H1 (cell line): ENCODE measurements at regions not wholly inside any gene's neighbourhood (a gene's known extent, or its start where the extent isn't known, plus 50 kb on each side); places are given as distances from the start of the nearest gene placed in this dataset.

Experiments
- CTCF ChIA-PET: fragments of 300-600 bp; sonication (Branson Sonifier 250); formaldehyde crosslinking; loops from one replicate; lab custom pipeline; 2021; ENCODE audit not compliant: partially characterized antibody; lab: Charles Lee
- POLR2A ChIA-PET: fragments of 300-600 bp; sonication (Branson Sonifier 250); formaldehyde crosslinking; loops from one replicate; lab custom pipeline; 2021; ENCODE audit warnings: inconsistent platforms; ENCODE audit not compliant: partially characterized antibody; lab: Charles Lee
- DNase-seq, 2 experiments: peaks; one replicate each; pipeline versions ENCODE4 v3.0.0 to v3.0.0-alpha.2; 2010 to 2022; ENCODE audit warnings: low spot score in 2 of 2, low read depth in 1 of 2, mixed read lengths in 1 of 2
- FAIRE-seq: peaks from 2 replicates; lab custom pipeline; 2011; peaks lifted over from hg19 to GRCh38; lab: Jason Lieb, UNC
- H2AFZ ChIP-seq: 2 replicates; pipeline ENCODE4 v1.8.1; 2012; ENCODE audit warnings: low read length, inconsistent platforms
- H2AK5ac ChIP-seq: 2 replicates; pipeline ENCODE4 v1.6.1; 2013; ENCODE audit warnings: low read depth, low read length
- H2BK120ac ChIP-seq: replicated peaks from 2 replicates; pipeline ENCODE3; 2013; ENCODE audit warnings: low read depth, low read length, inconsistent platforms
- H2BK12ac ChIP-seq: 2 replicates; pipeline ENCODE4 v1.6.1; 2013; ENCODE audit warnings: low read depth, low read length
- H2BK15ac ChIP-seq: 2 replicates; pipeline ENCODE4 v1.6.1; 2013; ENCODE audit warnings: low read length
- H2BK20ac ChIP-seq: 2 replicates; pipeline ENCODE4 v1.6.1; 2013; ENCODE audit warnings: low read length
- H2BK5ac ChIP-seq: 2 replicates; pipeline ENCODE4 v1.6.1; 2013; ENCODE audit warnings: low read depth, low read length
- H3K14ac ChIP-seq: 2 replicates; pipeline ENCODE4 v1.6.1; 2013; ENCODE audit warnings: inconsistent platforms; ENCODE audit not compliant: insufficient read length
- H3K18ac ChIP-seq: 2 replicates; pipeline ENCODE4 v1.6.1; 2013; ENCODE audit warnings: low read length; ENCODE audit errors: extremely low read depth
- H3K23ac ChIP-seq: 2 replicates; pipeline ENCODE4 v1.6.1; 2013; ENCODE audit warnings: inconsistent platforms; ENCODE audit not compliant: insufficient read length
- H3K23me2 ChIP-seq: 2 replicates; pipeline ENCODE4 v1.6.1; 2013; ENCODE audit warnings: low read depth, low read length
- H3K27ac ChIP-seq: 2 replicates; pipeline ENCODE4 v1.6.1; 2011; ENCODE audit warnings: low read depth, low read length, inconsistent platforms
- H3K27me3 ChIP-seq, 4 experiments: replicated peaks in 1 of 4; 1 replicate in 1 of 4; 2 replicates in 3 of 4; pipeline versions ENCODE4 v1.6.1 to v1.8.1; 2011 to 2013; ENCODE audit warnings: low read length in 3 of 4, mild to moderate bottlenecking in 3 of 4, inconsistent platforms in 2 of 4, mixed read lengths in 2 of 4, moderate library complexity in 1 of 4; ENCODE audit not compliant: control insufficient read depth in 3 of 4, insufficient read depth in 3 of 4; ENCODE audit errors: extremely low read depth in 1 of 4
- H3K36me3 ChIP-seq, 4 experiments: 2 replicates each; pipeline versions ENCODE4 v1.6.1 to v1.8.1; 2011 to 2013; ENCODE audit warnings: mild to moderate bottlenecking in 4 of 4, low read length in 3 of 4, moderate library complexity in 2 of 4, control low read depth in 1 of 4, inconsistent platforms in 1 of 4; ENCODE audit not compliant: insufficient read depth in 4 of 4, control insufficient read depth in 2 of 4
- H3K4ac ChIP-seq: replicated peaks from 2 replicates; pipeline ENCODE3; 2013; ENCODE audit warnings: low read length, low read depth, mixed read lengths, inconsistent platforms; ENCODE audit not compliant: insufficient read length
- H3K4me1 ChIP-seq, 4 experiments: replicated peaks in 1 of 4; 1 replicate in 1 of 4; 2 replicates in 3 of 4; pipeline versions ENCODE4 v1.6.1 to v1.8.1; 2011 to 2013; ENCODE audit warnings: low read length in 3 of 4, inconsistent platforms in 2 of 4, mixed read lengths in 1 of 4; ENCODE audit not compliant: insufficient read depth in 4 of 4, control insufficient read depth in 3 of 4
- H3K4me2 ChIP-seq, 2 experiments: 2 replicates each; pipeline versions ENCODE4 v1.6.1 to v1.8.1; 2011 to 2013; ENCODE audit warnings: low read depth in 2 of 2, low read length in 2 of 2, control low read depth in 1 of 2, inconsistent platforms in 1 of 2, mild to moderate bottlenecking in 1 of 2; ENCODE audit not compliant: insufficient read depth in 1 of 2
- H3K4me3 ChIP-seq, 4 experiments: fragments of 200-600, 300-600 bp in 1 of 4; sonication (generic), shearing (Covaris generic), sonication (Bioruptor Twin) in 1 of 4; 2 replicates each; pipeline versions ENCODE4 v1.5.1 to v1.8.1; 2011 to 2016; ENCODE audit warnings: low read length in 4 of 4, low read depth in 3 of 4, control low read depth in 2 of 4, inconsistent platforms in 2 of 4, mild to moderate bottlenecking in 2 of 4, mixed read lengths in 1 of 4, moderate library complexity in 1 of 4; ENCODE audit not compliant: insufficient read depth in 2 of 4; ENCODE audit errors: extremely low read depth in 1 of 4
- H3K56ac ChIP-seq: replicated peaks from 2 replicates; pipeline ENCODE3; 2013; ENCODE audit warnings: low read depth, mild to moderate bottlenecking, mixed read lengths, low read length, inconsistent platforms; ENCODE audit not compliant: insufficient read length
- H3K79me1 ChIP-seq: 2 replicates; pipeline ENCODE4 v1.6.1; 2013; ENCODE audit warnings: low read depth, low read length, control low read depth
- H3K79me2 ChIP-seq, 2 experiments: 2 replicates each; pipeline versions ENCODE4 v1.6.1 to v1.8.1; 2012 to 2013; ENCODE audit warnings: low read length in 2 of 2, mild to moderate bottlenecking in 2 of 2, inconsistent platforms in 1 of 2; ENCODE audit not compliant: insufficient read depth in 2 of 2, control insufficient read depth in 1 of 2
- H3K9ac ChIP-seq, 4 experiments: replicated peaks in 1 of 4; 1 replicate in 1 of 4; 2 replicates in 3 of 4; pipeline versions ENCODE4 v1.6.1 to v1.8.1; 2011 to 2013; ENCODE audit warnings: low read depth in 3 of 4, low read length in 3 of 4, control low read depth in 2 of 4, mild to moderate bottlenecking in 2 of 4, moderate library complexity in 2 of 4, inconsistent platforms in 1 of 4; ENCODE audit errors: extremely low read depth in 1 of 4
- H3K9me3 ChIP-seq, 2 experiments: 2 replicates each; pipeline versions ENCODE4 v1.6.1 to v1.8.1; 2012 to 2013; ENCODE audit warnings: mild to moderate bottlenecking in 2 of 2, moderate library complexity in 2 of 2, control low read depth in 1 of 2, inconsistent platforms in 1 of 2, low read depth in 1 of 2, low read length in 1 of 2, mixed read lengths in 1 of 2; ENCODE audit not compliant: insufficient read depth in 2 of 2
- H4K20me1 ChIP-seq, 2 experiments: replicated peaks in 1 of 2; 2 replicates each; pipeline versions ENCODE3 to v1.8.1; 2011 to 2013; ENCODE audit warnings: inconsistent platforms in 2 of 2, low read length in 2 of 2, mild to moderate bottlenecking in 1 of 2; ENCODE audit not compliant: insufficient read depth in 2 of 2, control insufficient read depth in 1 of 2
- H4K5ac ChIP-seq: 2 replicates; pipeline ENCODE4 v1.6.1; 2013; ENCODE audit warnings: low read length, low read depth, mixed read lengths, inconsistent platforms; ENCODE audit not compliant: insufficient read length
- H4K8ac ChIP-seq: 2 replicates; pipeline ENCODE4 v1.8.0; 2013; ENCODE audit warnings: mild to moderate bottlenecking, moderate library complexity, low read length, inconsistent platforms; ENCODE audit not compliant: insufficient read depth; ENCODE audit errors: extremely low read depth
- H4K91ac ChIP-seq: replicated peaks from 2 replicates; pipeline ENCODE3; 2013; ENCODE audit warnings: low read length, mixed read lengths, inconsistent platforms; ENCODE audit not compliant: insufficient read length
- CEBPB ChIP-seq: IDR thresholded peaks from 2 replicates; pipeline ENCODE4 v1.6.1; 2012; ENCODE audit warnings: low read depth, low read length
- CHD1 ChIP-seq: IDR thresholded peaks from 2 replicates; pipeline ENCODE4 v1.6.1; 2012; ENCODE audit warnings: low read depth, low read length, improper control_type of control experiment
- CREB1 ChIP-seq: IDR thresholded peaks from 2 replicates; pipeline ENCODE4 v1.6.1; 2012; ENCODE audit warnings: inconsistent platforms
- CTBP2 ChIP-seq: IDR thresholded peaks from 2 replicates; pipeline ENCODE4 v1.7.0; 2011; ENCODE audit warnings: borderline replicate concordance, mild to moderate bottlenecking, moderate library complexity, mixed read lengths, low read length; ENCODE audit not compliant: insufficient read depth, insufficient read length
- FOSL1 ChIP-seq: IDR thresholded peaks from 2 replicates; pipeline ENCODE4 v1.6.1; 2011; ENCODE audit warnings: mild to moderate bottlenecking, low read depth, low read length, moderate library complexity; ENCODE audit not compliant: insufficient read depth
- GABPA ChIP-seq: IDR thresholded peaks from 2 replicates; pipeline ENCODE4 v1.6.1; 2011; ENCODE audit warnings: mild to moderate bottlenecking, low read length, moderate library complexity, borderline replicate concordance; ENCODE audit not compliant: insufficient read depth
- NRF1 ChIP-seq: IDR thresholded peaks from 2 replicates; pipeline ENCODE4 v1.6.1; 2011; ENCODE audit warnings: mild to moderate bottlenecking, low read depth, low read length, improper control_type of control experiment
- POLR2A ChIP-seq, 2 experiments: IDR thresholded peaks; 1 replicate in 1 of 2; 2 replicates in 1 of 2; pipeline ENCODE4 v1.6.1; 2011; ENCODE audit warnings: low read depth in 2 of 2, low read length in 2 of 2, mild to moderate bottlenecking in 2 of 2; ENCODE audit errors: control extremely low read depth in 1 of 2
- SP1 ChIP-seq: IDR thresholded peaks from 2 replicates; pipeline ENCODE4 v1.6.1; 2011; ENCODE audit warnings: low read depth, low read length
- TAF7 ChIP-seq: optimal IDR thresholded peaks from 2 replicates; pipeline ENCODE3; 2011; ENCODE audit warnings: low read depth, mild to moderate bottlenecking, inconsistent platforms, low read length, moderate library complexity, borderline replicate concordance
- TBP ChIP-seq: IDR thresholded peaks from 2 replicates; pipeline ENCODE4 v1.6.1; 2011; ENCODE audit warnings: low read depth, low read length, improper control_type of control experiment
- TCF12 ChIP-seq: IDR thresholded peaks from 2 replicates; pipeline ENCODE4 v1.6.1; 2011; ENCODE audit warnings: low read depth, mild to moderate bottlenecking, low read length
- YY1 ChIP-seq: IDR thresholded peaks from 2 replicates; pipeline ENCODE4 v1.6.1; 2011; ENCODE audit warnings: low read depth, mild to moderate bottlenecking, low read length
- WGBS, 2 experiments: shearing (Covaris generic) in 1 of 2; methylation state at CpG; one replicate each; pipeline versions ENCODE4 v1.1.6 to v1.1.7; 2013 to 2015; ENCODE audit warnings: low lambda C conversion rate in 2 of 2, mixed read lengths in 2 of 2, inconsistent platforms in 1 of 2, low coverage in 1 of 2, missing lambda C conversion rate in 1 of 2; ENCODE audit not compliant: insufficient replicate concordance in 2 of 2, insufficient coverage in 1 of 2, insufficient read length in 1 of 2; ENCODE audit errors: extremely low coverage in 1 of 2, missing lambda C conversion rate in 1 of 2; 5-methylcytosine and 5-hydroxymethylcytosine counted together

- POLR2A ChIA-PET: no interaction called here
- H3K79me2 ChIP-seq: no peaks in the 10 kb centered on the region
- H3K9ac ChIP-seq: no peak overlapping the region
- WGBS, 2 experiments: 96% methylated on average over 4 of the region's 4 CpGs; no CpG with 5 or more reads in 1 of the 2 experiments
- H3K9me3 ChIP-seq: no peaks in the 10 kb centered on the region
- no peak for DNase-seq
- H4K8ac ChIP-seq: no peak overlapping the region
- H2AFZ ChIP-seq: no peak overlapping the region; the same call in 1 of the 2 replicates
- H3K4me1 ChIP-seq: no peaks in the 10 kb centered on the region
- H2BK5ac ChIP-seq: no peak overlapping the region
- H2BK120ac ChIP-seq: no peak overlapping the region
- H3K56ac ChIP-seq: no peak overlapping the region
- H3K4ac ChIP-seq: no peak overlapping the region
- no peak overlapping the region for H4K5ac ChIP-seq
- H3K36me3 ChIP-seq: no peaks in the 10 kb centered on the region
- TF ChIP-seq TBP (no peak), CEBPB (no peak), NRF1 (no peak), CTBP2 (no peak), GABPA (no peak), SP1 (no peak), CREB1 (no peak), FOSL1 (no peak), CHD1 (no peak), POLR2A (IDR thresholded peaks at IDR 0.05; ENCODE audit: control extremely low read depth in 1 of 2, low read depth in 2 of 2, low read length in 2 of 2) (no peak), YY1 (no peak), TCF12 (no peak), TAF7 (no peak)
- TF ChIP-seq, all 59 proteins: peak for 0
- Histone ChIP-seq H3K23me2 (no peaks in the 10 kb centered on the region), H3K14ac (no peak overlapping the region), H3K4me3 (no peak overlapping the region), H4K91ac (no peak overlapping the region), H4K20me1 (no peaks in the 10 kb centered on the region), H2BK12ac (no peak overlapping the region), H3K27ac (no peak overlapping the region), H3K4me2 (no peak overlapping the region), H3K79me1 (no peaks in the 10 kb centered on the region), H3K23ac (no peak overlapping the region), H2AK5ac (no peak overlapping the region; the same call in 1 of the 2 replicates), H2BK20ac (no peak overlapping the region), H3K27me3 (no peaks in the 10 kb centered on the region), H2BK15ac (no peak overlapping the region), H3K18ac (no peak overlapping the region)
- CTCF ChIA-PET: no interaction called here
- no peak for FAIRE-seq
These were observed 426.8 kb upstream of the DYNLRB2 start for GRCh38 chr16:80113873-80114574.
